Lung (tissue), 11 donors: ENCODE measurements at regions not wholly inside any gene's neighbourhood (a gene's known extent, or its start where the extent isn't known, plus 50 kb on each side); places are given as distances from the start of the nearest gene placed in this dataset.

Source experiments
- ATAC-seq: fragments of 200-7000 bp; cut with Tn5 transposase; one replicate; pipeline ENCODE4 v1.9.1; 2020; ENCODE audit warnings: moderate number of reproducible peaks; ENCODE audit not compliant: insufficient read depth, low FRiP score
- DNase-seq, 3 donors: peaks; one replicate each; pipeline ENCODE4 v3.0.0-alpha.2; 2013 to 2017
- H3K27ac ChIP-seq, 2 donors: one replicate each; pipeline ENCODE4 v1.5.1; 2013; ENCODE audit warnings: mild to moderate bottlenecking in 2 of 2, moderate library complexity in 2 of 2, control low read depth in 1 of 2, inconsistent platforms in 1 of 2, low read depth in 1 of 2, low read length in 1 of 2
- H3K27me3 ChIP-seq, 3 donors: one replicate each; pipeline ENCODE4 v1.5.1; 2013; ENCODE audit warnings: low read length in 2 of 3; ENCODE audit not compliant: control insufficient read depth in 3 of 3, insufficient read depth in 3 of 3
- H3K36me3 ChIP-seq, 4 donors: one replicate each; pipeline ENCODE4 v1.5.1; 2013; ENCODE audit warnings: low read length in 4 of 4, mild to moderate bottlenecking in 1 of 4, moderate library complexity in 1 of 4; ENCODE audit not compliant: control insufficient read depth in 4 of 4, insufficient read depth in 4 of 4
- H3K4me1 ChIP-seq, 5 donors: one replicate each; pipeline ENCODE4 v1.5.1; 2013; ENCODE audit warnings: low read length in 5 of 5, mild to moderate bottlenecking in 2 of 5, moderate library complexity in 1 of 5; ENCODE audit not compliant: control insufficient read depth in 5 of 5, insufficient read depth in 5 of 5
- H3K4me3 ChIP-seq: one replicate; pipeline ENCODE4 v1.5.1; 2013; ENCODE audit warnings: mild to moderate bottlenecking, control low read depth, moderate library complexity
- H3K9ac ChIP-seq, 2 donors: one replicate each; pipeline ENCODE4 v1.5.1; 2013; ENCODE audit warnings: low read length in 2 of 2, control low read depth in 1 of 2; ENCODE audit not compliant: insufficient read depth in 1 of 2
- H3K9me3 ChIP-seq, 4 donors: one replicate each; pipeline ENCODE4 v1.5.1; 2013; ENCODE audit warnings: low read length in 3 of 4, mild to moderate bottlenecking in 1 of 4, moderate library complexity in 1 of 4; ENCODE audit not compliant: control insufficient read depth in 4 of 4, insufficient read depth in 3 of 4
- CTCF ChIP-seq: IDR thresholded peaks from 2 replicates; pipeline ENCODE4 v1.5.1; 2012; ENCODE audit warnings: mild to moderate bottlenecking; ENCODE audit errors: control extremely low read depth, extremely low read depth
- WGBS, 2 donors: extraction: QIAGEN DNeasy Blood & Tissue Kit; methylation state at CpG; one replicate each; pipeline ENCODE4 v1.1.7; 2013; 5-methylcytosine and 5-hydroxymethylcytosine counted together
- donor health status: control.
- donor health status: control.
- donor health status: Bipolar disorder and iron deficiency.
- donor health status: healthy.
- donor health status: DM: yes; HTN: yes; CAD: no.

DNA sequence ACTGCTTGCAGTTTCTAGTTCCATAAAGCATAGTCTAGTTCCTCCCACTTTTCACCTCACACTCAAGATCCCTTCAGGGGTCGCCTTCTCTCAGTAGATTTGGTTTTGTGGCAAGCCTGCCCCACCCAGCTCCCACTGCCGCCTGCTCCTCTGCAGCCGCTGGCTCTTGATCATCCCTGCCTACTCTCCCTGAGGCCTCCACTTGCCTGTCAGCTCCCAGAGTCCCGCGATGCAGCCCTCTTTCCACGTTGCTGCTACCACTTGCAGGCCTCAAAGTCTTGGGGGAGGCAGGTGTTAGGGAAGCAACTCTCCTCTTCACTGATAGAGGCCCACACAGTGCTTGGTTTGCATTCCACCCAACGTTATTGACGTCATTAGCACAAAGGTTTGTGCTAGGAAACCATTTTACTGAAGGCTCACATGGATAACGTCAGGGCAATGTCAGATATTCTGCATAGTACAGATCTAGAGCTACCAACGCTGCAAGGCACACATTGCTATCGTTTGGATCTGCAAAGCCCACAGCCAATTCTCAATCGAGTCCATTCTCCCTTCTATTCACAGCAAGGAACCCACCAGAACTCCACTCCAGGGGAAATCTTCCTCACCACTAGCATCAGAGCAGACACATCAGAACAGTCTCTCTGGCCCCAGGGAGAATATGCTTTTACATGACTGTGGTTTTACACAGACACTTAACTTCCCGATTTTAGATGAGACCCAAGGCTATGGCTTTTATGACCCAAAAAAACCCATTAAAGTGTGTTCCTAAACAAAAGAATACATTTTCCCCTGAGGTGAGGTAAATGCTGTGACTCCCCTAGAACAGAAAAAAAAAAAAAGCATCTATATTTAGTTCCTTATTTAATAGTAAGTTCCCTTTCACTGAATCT lies 519.5 kb upstream of the CAMK1G start:
- DNase-seq (no peak), ATAC-seq (no peak)
- Histone ChIP-seq H3K9ac (no peak overlapping the region), H3K9me3 (no peaks in the 10 kb centered on the region), H3K27me3 (no peaks in the 10 kb centered on the region), H3K4me3 (no peak overlapping the region), H3K36me3 (no peaks in the 10 kb centered on the region), H3K4me1 (no peaks in the 10 kb centered on the region), H3K27ac (no peak overlapping the region)
- WGBS, 2 donors, result 77 to 81% methylated on average over 13 of the region's 13 CpGs
- TF ChIP-seq CTCF, result no peak

DNA sequence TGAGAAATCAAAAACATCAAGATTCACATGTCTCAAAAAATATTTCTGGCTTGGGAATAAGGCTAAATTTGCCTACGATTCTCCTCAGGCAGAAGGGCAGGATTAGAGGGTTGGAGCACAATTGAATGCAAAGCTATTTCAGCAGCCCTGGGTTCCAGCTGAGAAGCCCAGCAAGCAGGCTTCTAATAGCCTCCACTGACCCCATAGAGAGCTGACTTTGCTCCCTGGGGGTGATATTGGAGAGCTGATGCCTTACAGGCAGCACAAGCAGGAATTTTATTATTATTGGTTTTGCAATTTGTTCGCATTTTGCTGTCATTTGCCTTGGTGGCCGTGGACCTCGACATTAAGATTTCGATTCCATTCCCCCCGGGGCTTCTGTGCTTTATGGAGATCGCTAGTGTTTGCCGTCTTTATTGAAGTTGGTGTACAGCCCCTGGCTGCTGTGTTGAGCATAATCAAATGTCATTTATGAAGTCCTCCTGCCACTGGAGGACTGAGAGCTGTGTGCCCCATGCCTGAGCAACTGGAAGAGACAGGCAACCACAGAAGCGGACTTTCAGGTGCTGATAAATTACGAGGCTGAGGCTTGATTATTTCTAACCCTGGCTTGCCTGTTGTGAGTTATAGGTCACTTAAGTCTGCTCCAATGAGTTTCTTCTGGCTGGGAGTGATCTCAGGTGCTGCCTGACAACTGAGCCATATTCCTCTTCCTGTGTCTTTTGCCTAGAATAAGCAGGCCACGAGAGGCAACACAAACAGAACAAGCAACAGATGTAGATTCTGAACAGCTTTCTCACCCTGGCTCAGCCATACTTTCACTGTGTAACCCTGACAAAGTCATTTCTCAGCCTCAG lies 518.4 kb upstream of the CAMK1G start:
- no peaks in the 10 kb centered on the region for H3K27me3 ChIP-seq
- TF ChIP-seq CTCF, result no peak

DNA sequence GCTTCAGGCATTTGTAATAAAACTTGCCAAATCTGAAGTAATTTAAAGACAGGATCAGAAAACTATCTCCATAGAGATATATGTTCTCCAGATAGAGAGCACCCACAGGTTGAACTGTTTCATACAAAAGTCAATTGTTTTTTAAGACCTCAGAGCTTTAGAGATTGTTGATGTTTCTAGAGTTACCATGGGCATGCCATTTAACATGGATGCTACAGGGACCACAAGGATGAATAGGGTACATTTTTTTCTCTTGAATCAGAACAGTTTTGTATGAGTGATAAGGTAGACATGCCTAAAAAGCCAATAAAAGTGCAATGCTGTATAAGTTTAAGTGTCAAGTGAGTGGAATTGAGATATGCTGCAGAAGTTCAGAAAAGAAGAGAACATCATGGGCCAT lies 511.0 kb upstream of the CAMK1G start:
- Histone ChIP-seq H3K9me3 (no peaks in the 10 kb centered on the region), H3K4me1 (no peaks in the 10 kb centered on the region), H3K4me3 (no peak overlapping the region), H3K9ac (no peak overlapping the region), H3K27ac (no peak overlapping the region), H3K27me3 (no peaks in the 10 kb centered on the region), H3K36me3 (no peaks in the 10 kb centered on the region)
- ATAC-seq (no peak), DNase-seq (no peak)
- TF ChIP-seq CTCF, result no peak

More for the DNA sequence above, 518.4 kb upstream of the CAMK1G start:
- Histone ChIP-seq H3K9me3 (no peaks in the 10 kb centered on the region), H3K9ac (no peak overlapping the region), H3K36me3 (no peaks in the 10 kb centered on the region), H3K4me1 (no peaks in the 10 kb centered on the region), H3K4me3 (no peak overlapping the region), H3K27ac (no peak overlapping the region)
- no peak for ATAC-seq
- DNase-seq, result no peak
- WGBS, 2 donors, result 83 to 86% methylated on average over 11 of the region's 11 CpGs
